Activated effector memory CD4-positive, alpha-beta T cell treated with anti-CD3 and anti-CD28 coated beads, Interleukin-2, amount 50 U/mL, for 16 hours (primary cell): ENCODE measurements at regions not wholly inside any gene's neighbourhood (a gene's known extent, or its start where the extent isn't known, plus 50 kb on each side); places are given as distances from the start of the nearest gene placed in this dataset.
A peak's percentile ranks its signal among the peaks of the same experiment; 100 is the strongest.

Source experiments
- DNase-seq: peaks from one replicate; pipeline ENCODE4 v3.0.0-alpha.2; 2020

DNA sequence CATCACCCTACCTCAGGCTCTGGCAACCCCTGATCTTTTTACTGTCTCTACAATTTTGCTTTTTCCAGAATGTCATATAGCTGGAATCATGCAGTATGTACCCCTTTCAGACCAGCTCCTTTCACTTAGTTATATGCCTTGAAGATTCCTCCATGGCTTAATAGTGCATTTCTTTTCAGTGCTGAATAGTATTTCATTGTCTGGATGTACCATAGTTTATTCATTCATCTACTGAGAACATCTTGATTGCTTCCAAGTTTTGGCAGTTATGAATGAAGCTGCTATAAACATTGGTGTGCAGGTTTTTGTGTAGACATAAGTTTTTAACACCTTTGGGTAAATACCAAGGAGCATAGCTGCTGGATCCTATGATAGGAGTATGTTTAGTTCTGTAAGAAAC lies 50.8 kb upstream of the ANP32A start:
- DNase-seq, result no peak

- DNase-seq, result no peak
Observed at GRCh38 chr15:68874788-68875187, 54.1 kb upstream of the ANP32A start.

DNA sequence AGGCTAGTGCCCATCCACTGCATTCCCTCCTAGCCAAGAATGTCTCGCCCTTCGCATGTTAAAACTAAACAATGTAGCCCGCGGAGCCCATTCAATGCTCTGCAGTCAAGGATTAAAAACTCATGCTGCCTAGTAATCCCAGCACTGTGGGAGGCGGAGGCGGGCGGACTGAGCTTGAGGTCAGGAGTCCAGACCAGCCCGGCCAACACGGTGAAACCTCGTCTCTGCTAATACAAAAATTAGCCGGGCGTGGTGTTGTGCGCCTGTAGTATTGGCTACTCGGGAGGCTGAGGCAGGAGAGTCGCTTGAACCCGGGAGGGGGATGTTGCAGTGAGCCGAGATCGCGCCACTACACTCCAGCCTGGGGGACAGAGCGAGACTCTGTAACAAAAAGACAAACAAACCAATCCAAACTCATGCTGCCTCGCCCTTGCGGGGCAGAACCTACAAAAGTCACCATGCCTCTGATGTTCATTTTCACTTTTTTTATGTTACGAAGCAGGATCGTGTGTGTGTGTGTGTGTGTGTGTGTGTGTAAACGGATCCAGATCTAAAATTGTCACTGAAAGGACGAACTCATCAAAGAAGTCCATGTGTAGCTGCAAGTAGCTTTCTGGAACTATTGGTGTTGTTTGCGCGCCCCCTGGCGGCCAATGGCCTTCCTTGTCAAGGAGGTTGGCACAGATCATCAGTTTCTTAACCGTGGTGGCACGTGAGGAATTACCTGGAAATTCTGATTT lies 54.8 kb upstream of the SPESP1 start:
- peak; percentile 96 for DNase-seq

DNA sequence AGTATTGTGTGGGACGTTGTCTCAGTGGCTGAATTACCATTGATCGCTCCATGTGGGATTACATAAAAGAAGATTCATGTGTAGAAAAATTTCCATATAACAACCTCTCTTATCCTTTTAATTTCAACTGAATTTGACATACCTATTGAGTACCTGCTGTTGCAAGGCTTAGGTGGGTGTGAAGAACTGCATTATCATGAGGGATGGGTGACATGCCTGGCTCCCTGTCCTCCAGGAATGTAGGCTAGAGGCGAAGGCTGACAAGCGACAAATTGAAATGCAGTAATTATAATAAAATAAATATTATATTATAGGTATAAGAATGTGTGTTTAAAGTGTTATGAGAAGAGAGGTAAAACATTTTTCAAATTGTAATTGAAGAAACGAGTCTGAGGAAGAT lies 52.7 kb upstream of the SPESP1 start:
- DNase-seq, result no peak

GRCh38 chr15:68880382-68880781 lies 49.9 kb upstream of the SPESP1 start:
- no peak for DNase-seq
